Ishikawa (cell line): ENCODE measurements at regions not wholly inside any gene's neighbourhood (a gene's known extent, or its start where the extent isn't known, plus 50 kb on each side); places are given as distances from the start of the nearest gene placed in this dataset.
A peak's percentile ranks its signal among the peaks of the same experiment; 100 is the strongest.

Experiments used
- TF ChIP-seq, protein P1 (sequence below): IDR thresholded peaks from 2 replicates; pipeline ENCODE4 v1.6.1; 2012

DNA sequence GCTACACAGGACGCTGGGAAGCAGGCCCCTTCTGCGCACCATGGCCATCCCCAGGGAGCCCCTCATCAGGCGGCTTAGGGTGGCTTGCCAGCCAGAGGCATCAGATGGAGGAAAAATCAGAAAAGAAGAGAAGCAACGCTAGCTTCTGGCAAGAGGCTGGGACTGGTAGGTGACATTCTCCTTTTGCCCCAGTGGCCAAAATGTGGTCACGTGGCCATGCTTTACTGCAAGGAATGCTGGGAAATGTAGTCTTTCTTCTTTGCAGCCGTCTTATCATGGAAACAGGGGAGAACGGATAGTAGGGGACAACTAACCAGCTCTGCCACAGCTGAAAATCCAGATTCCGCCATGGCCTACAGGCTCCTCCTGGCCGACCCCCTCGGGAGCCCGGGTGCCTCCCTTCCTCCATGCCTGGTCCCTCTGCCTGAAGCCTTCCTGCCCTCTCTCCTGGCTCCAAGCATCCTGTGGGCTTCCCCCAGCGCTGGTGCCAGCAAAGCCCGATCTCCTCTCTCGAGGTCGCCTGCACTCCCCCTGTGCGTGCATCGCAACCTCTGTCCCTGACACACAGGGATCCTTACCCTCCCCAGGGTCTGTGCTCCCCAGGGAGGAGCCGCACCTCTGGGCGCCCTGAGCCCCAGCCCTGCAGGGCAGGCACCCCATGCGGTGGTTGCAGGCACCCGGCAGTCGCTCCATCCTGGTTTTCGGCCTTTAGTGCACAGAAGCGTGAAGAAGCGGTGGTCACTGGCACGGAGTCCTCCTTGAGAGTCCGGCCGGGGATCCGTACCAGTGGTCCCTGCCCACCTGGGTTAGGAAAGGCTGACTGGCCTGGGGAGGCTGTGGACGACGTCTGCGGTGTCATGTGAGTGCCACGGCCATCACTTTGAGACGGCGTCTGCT, 307.7 kb downstream of the TP53TG3F start:
- TF ChIP-seq, protein P1, sequence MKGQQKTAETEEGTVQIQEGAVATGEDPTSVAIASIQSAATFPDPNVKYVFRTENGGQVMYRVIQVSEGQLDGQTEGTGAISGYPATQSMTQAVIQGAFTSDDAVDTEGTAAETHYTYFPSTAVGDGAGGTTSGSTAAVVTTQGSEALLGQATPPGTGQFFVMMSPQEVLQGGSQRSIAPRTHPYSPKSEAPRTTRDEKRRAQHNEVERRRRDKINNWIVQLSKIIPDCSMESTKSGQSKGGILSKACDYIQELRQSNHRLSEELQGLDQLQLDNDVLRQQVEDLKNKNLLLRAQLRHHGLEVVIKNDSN = peak; percentile 77
